RWPE2 (cell line): ENCODE measurements at regions not wholly inside any gene's neighbourhood (a gene's known extent, or its start where the extent isn't known, plus 50 kb on each side); places are given as distances from the start of the nearest gene placed in this dataset.

Experiments used
- ATAC-seq: fragments of 200-7000 bp; cut with Tn5 transposase; 3 replicates; pipeline ENCODE4 v1.9.1; 2021; ENCODE audit warnings: low read depth
- DNase-seq: peaks from one replicate; pipeline ENCODE4 v3.0.0-alpha.2; 2020; ENCODE audit warnings: low spot score
- H3K27ac ChIP-seq: fragments of 450-650 bp; 2 replicates; pipeline ENCODE4 v1.5.1; 2017; ENCODE audit warnings: mild to moderate bottlenecking; ENCODE audit not compliant: poor library complexity, severe bottlenecking
- H3K27me3 ChIP-seq: fragments of 250-450 bp; sonication (Bioruptor Pico); 2 replicates; pipeline ENCODE4 v1.5.1; 2021; ENCODE audit warnings: mild to moderate bottlenecking, moderate library complexity; ENCODE audit not compliant: insufficient read depth, poor library complexity, severe bottlenecking
- H3K36me3 ChIP-seq: fragments of 250-450 bp; sonication (Bioruptor Pico); 2 replicates; pipeline ENCODE4 v1.5.1; 2020; ENCODE audit warnings: low read depth, mild to moderate bottlenecking, moderate library complexity
- H3K4me1 ChIP-seq: fragments of 250-450 bp; sonication (Bioruptor Pico); 2 replicates; pipeline ENCODE4 v1.5.1; 2021; ENCODE audit warnings: mild to moderate bottlenecking, moderate library complexity; ENCODE audit not compliant: insufficient read depth, poor library complexity, severe bottlenecking
- H3K4me3 ChIP-seq: fragments of 250-450 bp; sonication (Bioruptor Pico); 2 replicates; pipeline ENCODE4 v1.5.1; 2021; ENCODE audit warnings: mild to moderate bottlenecking, moderate library complexity; ENCODE audit not compliant: severe bottlenecking
- H3K9me3 ChIP-seq: fragments of 250-450 bp; sonication (Bioruptor Pico); 2 replicates; pipeline ENCODE4 v1.5.1; 2021; ENCODE audit warnings: mild to moderate bottlenecking, moderate library complexity; ENCODE audit not compliant: severe bottlenecking
- CTCF ChIP-seq: fragments of 450-650 bp; IDR thresholded peaks from one replicate; pipeline ENCODE4 v1.5.1; 2017; ENCODE audit warnings: mild to moderate bottlenecking, moderate library complexity; ENCODE audit not compliant: poor library complexity, severe bottlenecking

GRCh38 chr1:5644281-5645134, 347.7 kb downstream of the NPHP4 start:
- ATAC-seq (no peak), DNase-seq (peak; percentile 39)
- no peaks in the 10 kb centered on the region for H3K36me3 ChIP-seq
- no peak overlapping the region for H3K27ac ChIP-seq
- no peaks in the 10 kb centered on the region for H3K9me3 ChIP-seq
- no peak overlapping the region for H3K4me3 ChIP-seq
- H3K27me3 ChIP-seq, result no peaks in the 10 kb centered on the region
- no peaks in the 10 kb centered on the region for H3K4me1 ChIP-seq
- no peak for TF ChIP-seq CTCF

GRCh38 chr1:5643360-5644107, 348.7 kb downstream of the NPHP4 start:
- Histone ChIP-seq H3K36me3 (no peaks in the 10 kb centered on the region), H3K27ac (no peak overlapping the region), H3K4me1 (no peaks in the 10 kb centered on the region), H3K4me3 (no peak overlapping the region), H3K27me3 (no peaks in the 10 kb centered on the region), H3K9me3 (no peaks in the 10 kb centered on the region)
- ATAC-seq (no peak), DNase-seq (no peak)
- TF ChIP-seq CTCF, result no peak

GRCh38 chr1:5640845-5641244, 351.4 kb downstream of the NPHP4 start:
- H3K27me3 ChIP-seq, result no peaks in the 10 kb centered on the region
- H3K4me1 ChIP-seq, result no peaks in the 10 kb centered on the region
- no peak overlapping the region for H3K4me3 ChIP-seq
- H3K27ac ChIP-seq, result no peak overlapping the region
- no peaks in the 10 kb centered on the region for H3K9me3 ChIP-seq
- DNase-seq (no peak), ATAC-seq (no peak; the same call in 2 of the 3 replicates)
- peak; percentile 33 for TF ChIP-seq CTCF
- H3K36me3 ChIP-seq, result no peaks in the 10 kb centered on the region

GRCh38 chr1:5639106-5639722, 353.0 kb downstream of the NPHP4 start:
- Histone ChIP-seq H3K36me3 (no peaks in the 10 kb centered on the region), H3K4me1 (no peaks in the 10 kb centered on the region), H3K27ac (no peak overlapping the region), H3K9me3 (no peaks in the 10 kb centered on the region), H3K4me3 (no peak overlapping the region), H3K27me3 (no peaks in the 10 kb centered on the region)
- DNase-seq, result no peak
- no peak for TF ChIP-seq CTCF
- ATAC-seq, result no peak
